CD8-positive, alpha-beta memory T cell (primary cell): ENCODE measurements at regions not wholly inside any gene's neighbourhood (a gene's known extent, or its start where the extent isn't known, plus 50 kb on each side); places are given as distances from the start of the nearest gene placed in this dataset.

ENCODE experiments used
- CTCF ChIA-PET: fragments of 350-600 bp; sonication (Branson Sonifier 250); formaldehyde crosslinking; loops from one replicate; lab custom pipeline; 2021; ENCODE audit warnings: antibody characterized with exemption; lab: Charles Lee
- POLR2A ChIA-PET: fragments of 350-600 bp; sonication (Branson Sonifier 250); formaldehyde crosslinking; loops from one replicate; lab custom pipeline; 2021; ENCODE audit warnings: antibody characterized with exemption; lab: Charles Lee
- DNase-seq, 5 donors: peaks; one replicate each; pipeline versions ENCODE4 v3.0.0 to v3.0.0-alpha.2; 2020 to 2022; ENCODE audit warnings: mixed read lengths in 1 of 5
- H3K27ac ChIP-seq: one replicate; pipeline ENCODE4 v1.7.0; 2013; ENCODE audit warnings: low read depth, mild to moderate bottlenecking, low read length, moderate library complexity
- H3K27me3 ChIP-seq: 2 replicates; pipeline ENCODE4 v1.7.0; 2013; ENCODE audit warnings: low read length, mild to moderate bottlenecking; ENCODE audit not compliant: insufficient read depth, poor library complexity, severe bottlenecking
- H3K36me3 ChIP-seq: 2 replicates; pipeline ENCODE4 v1.7.0; 2013; ENCODE audit warnings: mild to moderate bottlenecking, low read length, moderate library complexity; ENCODE audit not compliant: insufficient read depth
- H3K4me1 ChIP-seq: 2 replicates; pipeline ENCODE4 v1.7.0; 2013; ENCODE audit warnings: mild to moderate bottlenecking, low read length, moderate library complexity; ENCODE audit not compliant: insufficient read depth
- H3K4me3 ChIP-seq: 2 replicates; pipeline ENCODE4 v1.7.0; 2013; ENCODE audit warnings: mild to moderate bottlenecking, low read length
- H3K9me3 ChIP-seq: 2 replicates; pipeline ENCODE4 v1.7.0; 2013; ENCODE audit warnings: mild to moderate bottlenecking, low read length
- H3K27ac Mint-ChIP-seq, 8 donors: one replicate each; pipeline ENCODE4 v1.8.0; 2020 to 2021; ENCODE audit warnings: mixed read lengths in 8 of 8, mild to moderate bottlenecking in 6 of 8, inconsistent platforms in 3 of 8, moderate library complexity in 3 of 8
- H3K27me3 Mint-ChIP-seq, 2 donors: one replicate each; pipeline ENCODE4 v1.8.0; 2020 to 2021; ENCODE audit warnings: mixed read lengths in 2 of 2, mild to moderate bottlenecking in 1 of 2, moderate library complexity in 1 of 2
- H3K36me3 Mint-ChIP-seq, 3 donors: one replicate each; pipeline ENCODE4 v1.8.0; 2020 to 2021; ENCODE audit warnings: mixed read lengths in 3 of 3, inconsistent platforms in 1 of 3, mild to moderate bottlenecking in 1 of 3
- H3K4me1 Mint-ChIP-seq, 3 donors: one replicate each; pipeline ENCODE4 v1.8.0; 2020 to 2021; ENCODE audit warnings: mixed read lengths in 3 of 3, inconsistent platforms in 1 of 3, mild to moderate bottlenecking in 1 of 3
- H3K4me3 Mint-ChIP-seq, 7 donors: one replicate each; pipeline ENCODE4 v1.8.0; 2020 to 2021; ENCODE audit warnings: mixed read lengths in 7 of 7, mild to moderate bottlenecking in 6 of 7, moderate library complexity in 4 of 7, inconsistent platforms in 2 of 7
- H3K9me3 Mint-ChIP-seq, 5 donors: one replicate each; pipeline ENCODE4 v1.8.0; 2020 to 2022; ENCODE audit warnings: mixed read lengths in 5 of 5, mild to moderate bottlenecking in 3 of 5, moderate library complexity in 2 of 5, inconsistent platforms in 1 of 5

- no peak overlapping the region for H3K4me3 Mint-ChIP-seq
- no peaks in the 10 kb centered on the region for H3K4me1 ChIP-seq
- POLR2A ChIA-PET, result no interaction called here
- no peak overlapping the region for H3K27ac ChIP-seq
- peaks cover 0 to 4% of the 10 kb centered on the region in 2 donors for H3K27me3 Mint-ChIP-seq
- H3K4me3 ChIP-seq, result no peak overlapping the region
- CTCF ChIA-PET, result no interaction called here
- no peaks in the 10 kb centered on the region for H3K4me1 Mint-ChIP-seq
- no peak for DNase-seq
- peaks cover 35 to 73% (median 54%) of the 10 kb centered on the region in 5 donors for H3K9me3 Mint-ChIP-seq
- H3K27ac Mint-ChIP-seq, result peak overlapping the region in 1 of 8 donors; percentile 26
- H3K27me3 ChIP-seq, result no peaks in the 10 kb centered on the region
- H3K9me3 ChIP-seq, result no peaks in the 10 kb centered on the region
- H3K36me3 Mint-ChIP-seq, result no peaks in the 10 kb centered on the region
- no peaks in the 10 kb centered on the region for H3K36me3 ChIP-seq
These were observed 188.2 kb upstream of the ZNF536 start for GRCh38 chr19:30183807-30184490.

GRCh38 chr19:30202060-30202600 lies 170.1 kb upstream of the ZNF536 start:
- Mint-ChIP-seq H3K36me3 (no peaks in the 10 kb centered on the region), H3K27ac (no peak overlapping the region), H3K9me3 (peaks cover 0 to 8% (median 2%) of the 10 kb centered on the region in 5 donors), H3K27me3 (peaks cover 0 to 4% of the 10 kb centered on the region in 2 donors), H3K4me1 (no peaks in the 10 kb centered on the region), H3K4me3 (no peak overlapping the region)
- no peak for DNase-seq
- no peaks in the 10 kb centered on the region for H3K36me3 ChIP-seq
- POLR2A ChIA-PET, result no interaction called here
- no peaks in the 10 kb centered on the region for H3K9me3 ChIP-seq
- H3K4me1 ChIP-seq, result no peaks in the 10 kb centered on the region
- CTCF ChIA-PET, result no interaction called here
- H3K4me3 ChIP-seq, result no peak overlapping the region
- H3K27ac ChIP-seq, result no peak overlapping the region
- H3K27me3 ChIP-seq, result no peaks in the 10 kb centered on the region

- H3K9me3 ChIP-seq, result no peaks in the 10 kb centered on the region
- Mint-ChIP-seq H3K36me3 (no peaks in the 10 kb centered on the region), H3K4me3 (no peak overlapping the region), H3K27me3 (peaks cover 0 to 6% of the 10 kb centered on the region in 2 donors), H3K4me1 (no peaks in the 10 kb centered on the region), H3K27ac (no peak overlapping the region), H3K9me3 (peaks cover 0 to 2% (median 0%) of the 10 kb centered on the region in 5 donors)
- CTCF ChIA-PET, result no interaction called here
- no peaks in the 10 kb centered on the region for H3K27me3 ChIP-seq
- DNase-seq, result no peak
- no peak overlapping the region for H3K27ac ChIP-seq
- H3K4me3 ChIP-seq, result no peak overlapping the region
- H3K36me3 ChIP-seq, result no peaks in the 10 kb centered on the region
- POLR2A ChIA-PET, result no interaction called here
- H3K4me1 ChIP-seq, result no peaks in the 10 kb centered on the region
These were observed 167.5 kb upstream of the ZNF536 start for GRCh38 chr19:30204721-30205120.

GRCh38 chr19:30206187-30206586 lies 166.0 kb upstream of the ZNF536 start:
- Histone ChIP-seq H3K27me3 (no peaks in the 10 kb centered on the region), H3K4me3 (no peak overlapping the region), H3K27ac (no peak overlapping the region), H3K4me1 (no peaks in the 10 kb centered on the region), H3K36me3 (no peaks in the 10 kb centered on the region), H3K9me3 (no peaks in the 10 kb centered on the region)
- DNase-seq, result no peak
- Mint-ChIP-seq H3K27me3 (peaks cover 0 to 6% of the 10 kb centered on the region in 2 donors), H3K27ac (no peak overlapping the region), H3K9me3 (peaks cover 0 to 4% (median 0%) of the 10 kb centered on the region in 5 donors), H3K4me1 (no peaks in the 10 kb centered on the region), H3K36me3 (no peaks in the 10 kb centered on the region), H3K4me3 (no peak overlapping the region)
- CTCF ChIA-PET, result no interaction called here
- POLR2A ChIA-PET, result no interaction called here

- Histone ChIP-seq H3K4me1 (no peaks in the 10 kb centered on the region), H3K27ac (no peak overlapping the region), H3K27me3 (no peaks in the 10 kb centered on the region), H3K36me3 (no peaks in the 10 kb centered on the region), H3K4me3 (no peak overlapping the region), H3K9me3 (no peaks in the 10 kb centered on the region)
- no peak for DNase-seq
- Mint-ChIP-seq H3K27me3 (peaks cover 1 to 6% of the 10 kb centered on the region in 2 donors), H3K36me3 (no peaks in the 10 kb centered on the region), H3K4me1 (no peaks in the 10 kb centered on the region), H3K4me3 (no peak overlapping the region), H3K27ac (no peak overlapping the region), H3K9me3 (peaks cover 0 to 4% (median 0%) of the 10 kb centered on the region in 5 donors)
- ChIA-PET POLR2A (no interaction called here), CTCF (no interaction called here)
These were observed 164.8 kb upstream of the ZNF536 start for GRCh38 chr19:30207357-30207756.

GRCh38 chr19:30208436-30209060 lies 163.6 kb upstream of the ZNF536 start:
- Histone ChIP-seq H3K27me3 (no peaks in the 10 kb centered on the region), H3K9me3 (no peaks in the 10 kb centered on the region), H3K36me3 (no peaks in the 10 kb centered on the region), H3K4me3 (no peak overlapping the region), H3K27ac (no peak overlapping the region), H3K4me1 (no peaks in the 10 kb centered on the region)
- ChIA-PET CTCF (no interaction called here), POLR2A (no interaction called here)
- DNase-seq, result no peak
- H3K36me3 Mint-ChIP-seq, result no peaks in the 10 kb centered on the region
- no peaks in the 10 kb centered on the region for H3K4me1 Mint-ChIP-seq
- peaks cover 6 to 8% of the 10 kb centered on the region in 2 donors for H3K27me3 Mint-ChIP-seq
- H3K9me3 Mint-ChIP-seq, result peaks cover 0 to 4% (median 0%) of the 10 kb centered on the region in 5 donors
- no peak overlapping the region for H3K4me3 Mint-ChIP-seq
- no peak overlapping the region for H3K27ac Mint-ChIP-seq

GRCh38 chr19:30209617-30210600 lies 162.3 kb upstream of the ZNF536 start:
- no peak for DNase-seq
- Mint-ChIP-seq H3K9me3 (peaks cover 0 to 4% (median 0%) of the 10 kb centered on the region in 5 donors), H3K36me3 (no peaks in the 10 kb centered on the region), H3K27me3 (peaks cover 10% of the 10 kb centered on the region in 2 donors), H3K4me1 (peaks cover under 1 to 5% (median 3%) of the 10 kb centered on the region in 3 donors), H3K27ac (no peak overlapping the region), H3K4me3 (no peak overlapping the region)
- H3K9me3 ChIP-seq, result no peaks in the 10 kb centered on the region
- no peak overlapping the region for H3K4me3 ChIP-seq
- no peak overlapping the region for H3K27ac ChIP-seq
- H3K27me3 ChIP-seq, result no peaks in the 10 kb centered on the region
- ChIA-PET CTCF (no interaction called here), POLR2A (no interaction called here)
- no peaks in the 10 kb centered on the region for H3K36me3 ChIP-seq
- no peaks in the 10 kb centered on the region for H3K4me1 ChIP-seq
